Chondrocyte (in vitro differentiated cells): ENCODE measurements at regions not wholly inside any gene's neighbourhood (a gene's known extent, or its start where the extent isn't known, plus 50 kb on each side); places are given as distances from the start of the nearest gene placed in this dataset.

Experiments
- DNase-seq: peaks from one replicate; pipeline ENCODE4 v3.0.0; 2021; ENCODE audit warnings: mixed read lengths, low spot score
- H3K27ac Mint-ChIP-seq: one replicate; pipeline ENCODE4 v1.8.0; 2021; ENCODE audit warnings: mild to moderate bottlenecking, moderate library complexity, mixed read lengths; ENCODE audit not compliant: unreplicated experiment
- H3K27me3 Mint-ChIP-seq: 2 replicates; pipeline ENCODE4 v1.8.0; 2021; ENCODE audit warnings: low read depth, mixed read lengths
- H3K36me3 Mint-ChIP-seq: 2 replicates; pipeline ENCODE4 v1.8.0; 2021; ENCODE audit warnings: low read depth, mixed read lengths
- H3K4me1 Mint-ChIP-seq: 2 replicates; pipeline ENCODE4 v1.8.0; 2021; ENCODE audit warnings: low read depth, mild to moderate bottlenecking, mixed read lengths
- H3K4me3 Mint-ChIP-seq: one replicate; pipeline ENCODE4 v1.8.0; 2021; ENCODE audit warnings: mild to moderate bottlenecking, moderate library complexity, mixed read lengths; ENCODE audit not compliant: unreplicated experiment
- H3K9me3 Mint-ChIP-seq: 2 replicates; pipeline ENCODE4 v1.8.0; 2021; ENCODE audit warnings: low read depth, mixed read lengths
- CTCF ChIP-seq: fragments of 200-600 bp; sonication (generic); IDR thresholded peaks from 2 replicates; pipeline ENCODE4 v1.5.0; 2021; ENCODE audit warnings: antibody characterized with exemption, mild to moderate bottlenecking, moderate library complexity

DNA sequence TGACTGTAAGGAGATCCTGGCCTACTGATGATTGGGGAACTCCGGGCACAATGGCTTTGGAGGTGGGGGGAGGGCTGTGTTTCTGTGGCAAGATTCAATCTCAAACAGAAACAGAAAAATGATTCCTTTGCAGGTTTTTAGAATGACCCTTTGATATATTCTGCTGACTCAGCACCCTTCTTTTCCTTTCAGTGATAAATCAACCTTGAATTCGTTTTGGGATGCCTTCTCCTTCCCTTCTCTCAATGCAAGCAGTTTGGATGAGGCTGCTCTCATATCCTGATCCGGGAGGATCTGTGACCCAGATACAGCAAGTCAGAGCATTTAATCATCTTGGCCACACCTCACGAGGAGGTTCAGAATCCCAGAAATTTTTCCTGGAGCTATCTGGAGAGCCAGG is 156.1 kb upstream of the PRICKLE2 start:
- Mint-ChIP-seq H3K27me3 (no peaks in the 10 kb centered on the region), H3K4me1 (peaks cover 18% of the 10 kb centered on the region), H3K27ac (no peak overlapping the region), H3K36me3 (no peaks in the 10 kb centered on the region), H3K9me3 (no peaks in the 10 kb centered on the region), H3K4me3 (no peak overlapping the region)
- TF ChIP-seq CTCF = no peak
- no peak for DNase-seq

DNA sequence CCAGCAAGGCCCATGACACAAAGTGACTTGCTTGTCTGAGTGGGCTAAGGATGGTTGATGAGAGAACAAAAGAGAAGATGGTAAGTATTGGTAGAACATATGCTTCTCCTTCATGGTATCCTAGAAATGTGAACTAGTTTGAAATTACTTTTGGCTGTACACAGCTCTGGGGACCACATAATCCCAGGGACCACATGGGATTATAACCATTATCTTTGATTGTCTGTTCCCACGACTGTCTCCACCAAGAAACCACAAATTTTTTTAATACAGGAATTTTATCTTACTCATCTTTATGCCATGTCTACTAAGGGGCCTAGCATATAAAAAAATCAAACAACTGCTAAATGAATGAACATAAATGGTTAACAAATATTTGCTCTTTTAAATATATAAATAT is 155.3 kb upstream of the PRICKLE2 start:
- H3K9me3 Mint-ChIP-seq = peaks cover 7% of the 10 kb centered on the region
- H3K4me1 Mint-ChIP-seq = peaks cover 9% of the 10 kb centered on the region
- no peaks in the 10 kb centered on the region for H3K27me3 Mint-ChIP-seq
- TF ChIP-seq CTCF = no peak
- DNase-seq = no peak
- no peak overlapping the region for H3K27ac Mint-ChIP-seq
- H3K4me3 Mint-ChIP-seq = no peak overlapping the region
- H3K36me3 Mint-ChIP-seq = peaks cover 3% of the 10 kb centered on the region

- Mint-ChIP-seq H3K4me1 (peaks cover 5% of the 10 kb centered on the region), H3K27ac (no peak overlapping the region), H3K9me3 (peaks cover 11% of the 10 kb centered on the region), H3K36me3 (peaks cover 3% of the 10 kb centered on the region), H3K27me3 (no peaks in the 10 kb centered on the region), H3K4me3 (no peak overlapping the region)
- DNase-seq = no peak
- TF ChIP-seq CTCF = no peak
These were observed 154.0 kb upstream of the PRICKLE2 start for GRCh38 chr3:64379221-64379620.

GRCh38 chr3:64377942-64378341 is 152.7 kb upstream of the PRICKLE2 start:
- H3K27ac Mint-ChIP-seq = no peak overlapping the region
- no peaks in the 10 kb centered on the region for H3K27me3 Mint-ChIP-seq
- DNase-seq = no peak
- no peak overlapping the region for H3K4me3 Mint-ChIP-seq
- peaks cover 11% of the 10 kb centered on the region for H3K9me3 Mint-ChIP-seq
- peaks cover 5% of the 10 kb centered on the region for H3K4me1 Mint-ChIP-seq
- H3K36me3 Mint-ChIP-seq = peaks cover 3% of the 10 kb centered on the region
- no peak for TF ChIP-seq CTCF

DNA sequence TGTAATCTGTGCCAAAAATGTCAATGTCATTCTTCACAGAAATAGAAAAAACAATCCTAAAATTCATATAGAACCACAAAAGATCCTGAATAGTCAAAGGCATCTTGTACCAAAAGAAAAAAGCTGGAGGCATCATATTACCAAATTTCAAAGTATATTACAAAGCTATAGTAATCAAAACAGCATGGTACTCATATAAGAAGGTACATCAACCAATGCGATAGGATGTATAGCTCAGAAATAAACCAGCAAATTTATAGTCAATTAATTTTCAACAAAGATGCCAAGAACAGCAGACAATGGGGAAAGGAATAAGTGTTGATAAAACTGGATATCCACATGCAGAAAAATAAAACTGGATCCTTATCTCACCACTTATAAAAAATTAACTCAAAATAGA is 150.5 kb upstream of the PRICKLE2 start:
- no peak for DNase-seq
- no peaks in the 10 kb centered on the region for H3K27me3 Mint-ChIP-seq
- H3K27ac Mint-ChIP-seq = no peak overlapping the region
- H3K9me3 Mint-ChIP-seq = peaks cover 11% of the 10 kb centered on the region
- no peak for TF ChIP-seq CTCF
- H3K4me3 Mint-ChIP-seq = no peak overlapping the region
- H3K36me3 Mint-ChIP-seq = peaks cover 3% of the 10 kb centered on the region
- H3K4me1 Mint-ChIP-seq = peaks cover 5% of the 10 kb centered on the region
